HepG2 (cell line): ENCODE measurements at regions not wholly inside any gene's neighbourhood (a gene's known extent, or its start where the extent isn't known, plus 50 kb on each side); places are given as distances from the start of the nearest gene placed in this dataset.

ENCODE experiments used
- ATAC-seq: fragments of 200-7000 bp; cut with Tn5 transposase; 3 replicates; pipeline ENCODE4 v1.9.1; 2020; ENCODE audit warnings: mild to moderate bottlenecking, moderate library complexity
- BruUV-seq: library from RNA; stranded (reverse); fragments of 400-500 nt; replicated peaks from 2 replicates; lab custom pipeline; 2021; lab: Mats Ljungman, UMichigan
- CTCF ChIA-PET: fragments of 300-600 bp; formaldehyde crosslinking; extraction: SDS; loops from one replicate; lab custom pipeline; 2021; ENCODE audit warnings: low total read pairs, inconsistent platforms, low intra/inter-chr PET ratio; lab: Yijun Ruan, JAX
- POLR2A ChIA-PET: fragments of 350-600 bp; sonication (Branson Sonifier 250); formaldehyde crosslinking; loops from one replicate; lab custom pipeline; 2020; ENCODE audit warnings: antibody characterized with exemption, inconsistent platforms; lab: Yijun Ruan, JAX
- DNase-seq: peaks from one replicate; pipeline ENCODE4 v3.0.0-alpha.2; 2015; ENCODE audit warnings: low spot score
- FAIRE-seq: peaks from 3 replicates; lab custom pipeline; 2011; peaks lifted over from hg19 to GRCh38; lab: Jason Lieb, UNC
- H2AFZ ChIP-seq: one replicate; pipeline ENCODE4 v1.6.1; 2011; ENCODE audit warnings: low read length, inconsistent platforms
- H3K27ac ChIP-seq: fragments of 300-600 bp; 3 replicates; pipeline ENCODE4 v1.8.0; 2011; ENCODE audit warnings: mixed run types, mild to moderate bottlenecking, mixed read lengths, low read length, inconsistent platforms; ENCODE audit not compliant: insufficient read depth; ENCODE audit errors: extremely low read length
- H3K27me3 ChIP-seq, 2 experiments: fragments of 200-600 bp in 1 of 2; 2 replicates in 1 of 2; 3 replicates in 1 of 2; pipeline versions ENCODE4 v1.6.0 to v1.8.0; 2011; ENCODE audit warnings: low read length in 2 of 2, mild to moderate bottlenecking in 2 of 2, moderate library complexity in 2 of 2, inconsistent platforms in 1 of 2; ENCODE audit not compliant: insufficient read depth in 2 of 2, control insufficient read depth in 1 of 2
- H3K36me3 ChIP-seq, 2 experiments: fragments of 200-600 bp in 1 of 2; replicated peaks in 1 of 2; 2 replicates in 1 of 2; 3 replicates in 1 of 2; pipeline versions ENCODE4 v1.5.1 to v1.8.0; 2011; ENCODE audit warnings: low read length in 2 of 2, inconsistent platforms in 1 of 2; ENCODE audit not compliant: insufficient read depth in 2 of 2, control insufficient read depth in 1 of 2
- H3K4me1 ChIP-seq: 2 replicates; pipeline ENCODE4 v1.5.1; 2012; ENCODE audit warnings: low read length, inconsistent platforms; ENCODE audit not compliant: insufficient read depth
- H3K4me2 ChIP-seq: 2 replicates; pipeline ENCODE4 v1.6.0; 2011; ENCODE audit warnings: low read depth, low read length, inconsistent platforms
- H3K4me3 ChIP-seq, 3 experiments: fragments of 200-600 bp in 1 of 3; sonication (generic), shearing (Covaris generic) in 1 of 3; replicated peaks in 1 of 3; 2 replicates each; pipeline ENCODE4 v1.5.1; 2011 to 2016; ENCODE audit warnings: low read length in 3 of 3, inconsistent platforms in 2 of 3, low read depth in 2 of 3, mild to moderate bottlenecking in 2 of 3, control low read depth in 1 of 3, mixed read lengths in 1 of 3; ENCODE audit not compliant: insufficient read depth in 1 of 3
- H3K79me2 ChIP-seq: one replicate; pipeline ENCODE4 v1.6.1; 2011; ENCODE audit warnings: low read length, inconsistent platforms; ENCODE audit not compliant: insufficient read depth
- H3K9ac ChIP-seq: 2 replicates; pipeline ENCODE4 v1.6.0; 2011; ENCODE audit warnings: mild to moderate bottlenecking, low read depth, low read length, inconsistent platforms; ENCODE audit not compliant: insufficient read depth
- H3K9me3 ChIP-seq: 2 replicates; pipeline ENCODE4 v1.5.1; 2012; ENCODE audit warnings: mild to moderate bottlenecking, low read length
- H4K20me1 ChIP-seq: 2 replicates; pipeline ENCODE4 v1.6.0; 2011; ENCODE audit warnings: inconsistent platforms, mild to moderate bottlenecking, low read length, moderate library complexity; ENCODE audit not compliant: insufficient read depth
- CBX2 ChIP-seq, 2 experiments: fragments of 200-600 bp in 1 of 2; sonication (generic); formaldehyde crosslinking in 1 of 2; IDR thresholded peaks; 2 replicates each; pipeline versions ENCODE4 v1.7.0 to v1.8.1; 2018 to 2022; ENCODE audit warnings: low read depth in 2 of 2, low read length in 1 of 2, mild to moderate bottlenecking in 1 of 2, missing genetic modification reagents in 1 of 2
- DBP ChIP-seq: sonication (generic); formaldehyde crosslinking; IDR thresholded peaks from 2 replicates; pipeline ENCODE4 v1.4.0; 2020; ENCODE audit warnings: missing genetic modification reagents; ENCODE audit errors: not compliant biosample characterization
- GPN1 ChIP-seq: sonication (generic); formaldehyde crosslinking; IDR thresholded peaks from 2 replicates; pipeline ENCODE4 v1.5.1; 2020; ENCODE audit warnings: missing genetic modification reagents, borderline replicate concordance
- HHEX ChIP-seq: IDR thresholded peaks from 2 replicates; pipeline ENCODE4 v1.6.1; 2016; ENCODE audit warnings: control low read depth
- KDM5A ChIP-seq: fragments of 200-600 bp; sonication (generic); IDR thresholded peaks from 2 replicates; pipeline ENCODE4 v1.7.0; 2018; ENCODE audit warnings: antibody characterized with exemption, mild to moderate bottlenecking, low read length, borderline replicate concordance
- NAIF1 ChIP-seq: sonication (generic); formaldehyde crosslinking; IDR thresholded peaks from 2 replicates; pipeline ENCODE4 v1.5.0; 2020; ENCODE audit warnings: mild to moderate bottlenecking, missing genetic modification reagents, borderline replicate concordance
- SMC3 ChIP-seq: IDR thresholded peaks from 2 replicates; pipeline ENCODE4 v1.6.1; 2011; ENCODE audit warnings: low read length, improper control_type of control experiment
- THAP11 ChIP-seq: IDR thresholded peaks from 2 replicates; pipeline ENCODE4 v1.6.1; 2016; ENCODE audit warnings: missing biosample characterization, missing genetic modification reagents
- THAP9 ChIP-seq: sonication (generic); formaldehyde crosslinking; IDR thresholded peaks from 2 replicates; pipeline ENCODE4; 2020; ENCODE audit warnings: missing genetic modification reagents, mild to moderate bottlenecking, borderline replicate concordance
- ZEB1 ChIP-seq: IDR thresholded peaks from 2 replicates; pipeline ENCODE4 v1.6.1; 2012; ENCODE audit warnings: mild to moderate bottlenecking, low read depth, inconsistent platforms; ENCODE audit not compliant: insufficient replicate concordance
- ZHX2 ChIP-seq, 2 experiments: sonication (generic) in 1 of 2; formaldehyde crosslinking in 1 of 2; IDR thresholded peaks; 2 replicates each; pipeline versions ENCODE4 v1.6.1 to v1.9.0; 2014 to 2022; ENCODE audit warnings: antibody characterized with exemption in 1 of 2, borderline replicate concordance in 1 of 2, inconsistent platforms in 1 of 2, low read depth in 1 of 2, missing genetic modification reagents in 1 of 2
- ZNF33A ChIP-seq: sonication (generic); formaldehyde crosslinking; IDR thresholded peaks from 2 replicates; pipeline ENCODE4 v1.5.1; 2020; ENCODE audit warnings: missing genetic modification reagents, mild to moderate bottlenecking, moderate library complexity, borderline replicate concordance
- WGBS: methylation state at CpG from one replicate; pipeline ENCODE4 v1.1.6; 2017; ENCODE audit warnings: low lambda C conversion rate; 5-methylcytosine and 5-hydroxymethylcytosine counted together
- in situ Hi-C: cut with HindIII; loops from 2 replicates; pipeline ENCODE4 v1.10.0; 2017; ENCODE audit warnings: low pct_unique_long_range_greater_than_20kb; ENCODE audit not compliant: extremely low pct_ligation_motif_present
- intact Hi-C: fragments of 100-400 bp; cut with micrococcal nuclease; formaldehyde crosslinking; loops from one replicate; pipeline ENCODE4 v1.10.0; 2022; ENCODE audit not compliant: unreplicated experiment

GRCh38 chr21:38126666-38127303 lies 130.0 kb upstream of the KCNJ15 start (continued):
- peak; percentile 54 for TF ChIP-seq SMC3
- no peak for TF ChIP-seq DBP (CRISPR knock-in tag)

- in situ Hi-C loops (loop anchor here (5.0 kb wide), 1 partner anchor 417 kb away; no protein-coding TSS in a partner anchor), intact Hi-C loops (no loop called here)
- ATAC-seq (no peak), FAIRE-seq (no peak), DNase-seq (no peak)
- BruUV-seq = no TSS peak
- no peaks in the 10 kb centered on the region for H3K36me3 ChIP-seq
- no peak overlapping the region for H3K27ac ChIP-seq
- H3K9ac ChIP-seq = no peak overlapping the region
- H4K20me1 ChIP-seq = no peaks in the 10 kb centered on the region
- no peaks in the 10 kb centered on the region for H3K9me3 ChIP-seq
- no peaks in the 10 kb centered on the region for H3K4me1 ChIP-seq
- H3K79me2 ChIP-seq = no peaks in the 10 kb centered on the region
- H3K4me3 ChIP-seq = no peak overlapping the region
- H3K27me3 ChIP-seq = no peaks in the 10 kb centered on the region; a peak in 1 of 5 replicates
- no peak overlapping the region for H3K4me2 ChIP-seq
- WGBS = 0% methylated on average over 1 of the region's 1 CpG
- no peak overlapping the region for H2AFZ ChIP-seq
- POLR2A ChIA-PET = no interaction called here
- CTCF ChIA-PET = no interaction called here
- no peak for TF ChIP-seq NAIF1 (CRISPR knock-in tag)
- no peak for TF ChIP-seq KDM5A
- TF ChIP-seq HHEX (CRISPR knock-in tag) = no peak
- no peak for TF ChIP-seq THAP11
- TF ChIP-seq THAP9 (CRISPR knock-in tag) = no peak
- no peak for TF ChIP-seq ZHX2 (IDR thresholded peaks at IDR 0.05; ENCODE audit: low read depth)
- no peak for TF ChIP-seq ZHX2 (CRISPR knock-in tag; IDR thresholded peaks at IDR 0.05; ENCODE audit: borderline replicate concordance)
- TF ChIP-seq ZEB1 = no peak
- TF ChIP-seq GPN1 (CRISPR knock-in tag) = no peak
- TF ChIP-seq ZNF33A = no peak
- no peak for TF ChIP-seq CBX2 (IDR thresholded peaks at IDR 0.05; ENCODE audit: low read depth, low read length)
- TF ChIP-seq CBX2 (CRISPR knock-in tag; IDR thresholded peaks at IDR 0.05; ENCODE audit: low read depth) = no peak
These were observed 127.1 kb upstream of the KCNJ15 start for GRCh38 chr21:38129711-38130110.
